Vagina (tissue), 2 donors: ENCODE measurements at regions not wholly inside any gene's neighbourhood (a gene's known extent, or its start where the extent isn't known, plus 50 kb on each side); places are given as distances from the start of the nearest gene placed in this dataset.
"Not testable (repeated sequence)": the region's sequence is repeated elsewhere in the genome, so short reads cannot be mapped to it uniquely, and the experiment has no call there.

Experiments used
- DNase-seq, 2 donors: peaks; one replicate each; pipeline ENCODE4 v3.0.0-alpha.2; 2017; ENCODE audit errors: extremely low spot score in 2 of 2
- H3K27ac ChIP-seq: fragments of 200-600 bp; sonication (generic); one replicate; pipeline ENCODE4 v1.5.1; 2019
- H3K27me3 ChIP-seq: fragments of 200-600 bp; sonication (generic); one replicate; pipeline ENCODE4 v1.5.1; 2019
- H3K36me3 ChIP-seq, 2 donors: fragments of 200-600 bp; sonication (generic); one replicate each; pipeline ENCODE4 v1.5.1; 2017 to 2019
- H3K4me1 ChIP-seq: fragments of 200-600 bp; sonication (generic); one replicate; pipeline ENCODE4 v1.5.1; 2019
- H3K4me3 ChIP-seq, 2 donors: fragments of 200-600 bp; sonication (generic); 1 replicate in 1 of 2; 2 replicates in 1 of 2; pipeline ENCODE4 v1.5.1; 2016 to 2019
- H3K9me3 ChIP-seq: fragments of 200-600 bp; sonication (generic); one replicate; pipeline ENCODE4 v1.5.1; 2019
- POLR2A ChIP-seq, 2 donors: fragments of 450-650 bp; IDR thresholded peaks; one replicate each; pipeline ENCODE4 v1.6.1; 2017; ENCODE audit warnings: antibody characterized with exemption in 2 of 2, mild to moderate bottlenecking in 2 of 2, moderate library complexity in 2 of 2
- POLR2AphosphoS5 ChIP-seq, 2 donors: sonication (generic); formaldehyde crosslinking; IDR thresholded peaks; one replicate each; pipeline ENCODE4 v1.9.0; 2017; ENCODE audit warnings: antibody characterized with exemption in 2 of 2, mild to moderate bottlenecking in 2 of 2, low read depth in 1 of 2; ENCODE audit not compliant: insufficient read depth in 1 of 2
- intact Hi-C: fragments of 100-400 bp; cut with DNase I; formaldehyde crosslinking; loops from one replicate; pipeline ENCODE4 v1.15.1; 2023
- TF ChIP-seq, protein P1 (sequence below), 3 experiments: fragments of 450-650 bp in 2 of 3; fragments of 200-600 bp in 1 of 3; sonication (generic) in 1 of 3; IDR thresholded peaks; one replicate each; pipeline ENCODE4 v1.5.1; 2017 to 2019; ENCODE audit warnings: antibody characterized with exemption in 3 of 3, mild to moderate bottlenecking in 2 of 3, moderate library complexity in 2 of 3

GRCh38 chr15:96860741-96861140 is 530.2 kb downstream of the NR2F2 start:
- H3K4me1 ChIP-seq: no peaks in the 10 kb centered on the region
- no peak overlapping the region for H3K4me3 ChIP-seq
- H3K27me3 ChIP-seq: no peaks in the 10 kb centered on the region
- DNase-seq: no peak
- no peak overlapping the region for H3K27ac ChIP-seq
- intact Hi-C loops: no loop called here
- no peaks in the 10 kb centered on the region for H3K36me3 ChIP-seq
- TF ChIP-seq POLR2A (IDR thresholded peaks at IDR 0.05) (no peak), POLR2AphosphoS5 (IDR thresholded peaks at IDR 0.05; ENCODE audit: insufficient read depth in 1 of 2, low read depth in 1 of 2) (no peak)
- TF ChIP-seq, protein P1, sequence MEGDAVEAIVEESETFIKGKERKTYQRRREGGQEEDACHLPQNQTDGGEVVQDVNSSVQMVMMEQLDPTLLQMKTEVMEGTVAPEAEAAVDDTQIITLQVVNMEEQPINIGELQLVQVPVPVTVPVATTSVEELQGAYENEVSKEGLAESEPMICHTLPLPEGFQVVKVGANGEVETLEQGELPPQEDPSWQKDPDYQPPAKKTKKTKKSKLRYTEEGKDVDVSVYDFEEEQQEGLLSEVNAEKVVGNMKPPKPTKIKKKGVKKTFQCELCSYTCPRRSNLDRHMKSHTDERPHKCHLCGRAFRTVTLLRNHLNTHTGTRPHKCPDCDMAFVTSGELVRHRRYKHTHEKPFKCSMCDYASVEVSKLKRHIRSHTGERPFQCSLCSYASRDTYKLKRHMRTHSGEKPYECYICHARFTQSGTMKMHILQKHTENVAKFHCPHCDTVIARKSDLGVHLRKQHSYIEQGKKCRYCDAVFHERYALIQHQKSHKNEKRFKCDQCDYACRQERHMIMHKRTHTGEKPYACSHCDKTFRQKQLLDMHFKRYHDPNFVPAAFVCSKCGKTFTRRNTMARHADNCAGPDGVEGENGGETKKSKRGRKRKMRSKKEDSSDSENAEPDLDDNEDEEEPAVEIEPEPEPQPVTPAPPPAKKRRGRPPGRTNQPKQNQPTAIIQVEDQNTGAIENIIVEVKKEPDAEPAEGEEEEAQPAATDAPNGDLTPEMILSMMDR (IDR thresholded peaks at IDR 0.05): no peak
- H3K9me3 ChIP-seq: no peaks in the 10 kb centered on the region

DNA sequence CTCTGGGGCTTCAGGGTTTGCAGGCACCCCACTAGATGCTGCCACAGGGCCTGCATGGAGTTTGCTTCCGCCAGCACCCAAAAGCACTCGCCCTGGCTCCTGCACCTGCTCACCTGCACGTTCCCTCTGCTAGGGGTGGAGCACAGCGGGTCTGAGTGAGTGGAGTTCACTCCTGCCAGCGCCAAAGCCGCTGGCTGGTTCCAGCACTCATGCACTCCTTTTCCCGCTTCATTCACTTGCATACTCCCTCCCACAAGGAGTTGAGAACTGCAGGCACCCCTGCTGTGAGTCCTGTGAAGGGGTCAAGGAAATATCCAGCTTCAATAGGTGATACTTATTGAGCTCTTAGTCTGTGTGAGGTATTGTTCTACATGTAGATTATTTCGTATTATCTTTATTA is 537.5 kb downstream of the NR2F2 start:
- no peak overlapping the region for H3K27ac ChIP-seq
- H3K36me3 ChIP-seq: no peaks in the 10 kb centered on the region
- DNase-seq: no peak
- no peaks in the 10 kb centered on the region for H3K27me3 ChIP-seq
- intact Hi-C loops: no loop called here
- H3K4me3 ChIP-seq: no peak overlapping the region
- no peaks in the 10 kb centered on the region for H3K4me1 ChIP-seq
- TF ChIP-seq POLR2A (IDR thresholded peaks at IDR 0.05) (no peak), POLR2AphosphoS5 (IDR thresholded peaks at IDR 0.05; ENCODE audit: insufficient read depth in 1 of 2, low read depth in 1 of 2) (no peak)
- TF ChIP-seq, protein P1 (IDR thresholded peaks at IDR 0.05): no peak
- H3K9me3 ChIP-seq: no peaks in the 10 kb centered on the region

DNA sequence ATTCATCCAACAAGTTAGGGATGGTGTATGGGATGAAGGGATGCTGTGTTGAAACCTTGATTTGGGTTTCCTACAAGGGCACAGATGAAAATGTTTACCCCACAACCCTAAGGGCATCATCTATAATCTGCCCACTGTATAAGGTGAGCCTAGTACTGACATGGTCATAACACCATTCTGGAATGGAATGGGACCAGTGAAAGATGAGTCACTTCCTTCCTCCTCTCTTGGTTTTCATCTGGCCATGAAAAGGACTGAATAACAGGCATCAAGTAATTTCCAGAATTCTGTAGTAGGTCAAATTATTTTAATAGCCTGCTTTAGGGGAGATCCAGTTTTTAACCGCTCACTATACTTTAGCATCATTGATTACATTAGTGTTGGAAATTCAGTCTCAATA is 538.6 kb downstream of the NR2F2 start:
- Histone ChIP-seq H3K4me1 (no peaks in the 10 kb centered on the region), H3K27ac (no peak overlapping the region), H3K36me3 (no peaks in the 10 kb centered on the region), H3K9me3 (no peaks in the 10 kb centered on the region), H3K27me3 (no peaks in the 10 kb centered on the region), H3K4me3 (no peak overlapping the region)
- intact Hi-C loops: no loop called here
- no peak for DNase-seq
- no peak for TF ChIP-seq POLR2AphosphoS5 (IDR thresholded peaks at IDR 0.05; ENCODE audit: insufficient read depth in 1 of 2, low read depth in 1 of 2)
- TF ChIP-seq, protein P1 (IDR thresholded peaks at IDR 0.05): no peak
- no peak for TF ChIP-seq POLR2A (IDR thresholded peaks at IDR 0.05)

DNA sequence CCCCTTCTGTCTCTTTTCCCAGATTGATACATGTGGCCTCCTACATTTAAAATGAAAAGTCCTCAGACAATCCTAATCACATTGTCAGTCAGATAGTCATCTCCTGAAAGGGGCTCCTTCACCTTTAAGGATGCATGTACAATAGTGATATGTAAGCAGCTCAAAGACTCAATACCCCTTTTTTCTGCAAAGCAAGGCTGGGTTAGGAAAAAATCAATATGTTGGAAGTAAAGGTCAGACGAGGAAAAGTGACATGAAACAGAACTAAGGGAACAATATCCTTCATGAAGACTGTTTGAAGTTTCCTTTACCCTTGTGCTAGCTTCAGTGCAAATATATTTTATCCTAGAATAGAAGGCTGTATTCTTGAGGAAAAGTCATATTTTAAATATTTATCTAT is 539.3 kb downstream of the NR2F2 start:
- DNase-seq: no peak
- no peak overlapping the region for H3K4me3 ChIP-seq

GRCh38 chr15:96870580-96870979 is 540.1 kb downstream of the NR2F2 start:
- Histone ChIP-seq H3K4me3 (no peak overlapping the region), H3K36me3 (no peaks in the 10 kb centered on the region), H3K4me1 (no peaks in the 10 kb centered on the region), H3K9me3 (no peaks in the 10 kb centered on the region), H3K27me3 (no peaks in the 10 kb centered on the region), H3K27ac (no peak overlapping the region)
- DNase-seq: no peak
- intact Hi-C loops: no loop called here
- no peak for TF ChIP-seq POLR2A (IDR thresholded peaks at IDR 0.05)
- no peak for TF ChIP-seq POLR2AphosphoS5 (IDR thresholded peaks at IDR 0.05; ENCODE audit: insufficient read depth in 1 of 2, low read depth in 1 of 2)
- TF ChIP-seq, protein P1 (IDR thresholded peaks at IDR 0.05): no peak

More for the DNA sequence above, 539.3 kb downstream of the NR2F2 start:
- Histone ChIP-seq H3K36me3 (no peaks in the 10 kb centered on the region), H3K27me3 (no peaks in the 10 kb centered on the region), H3K27ac (no peak overlapping the region), H3K9me3 (no peaks in the 10 kb centered on the region), H3K4me1 (no peaks in the 10 kb centered on the region)
- no peak for TF ChIP-seq POLR2AphosphoS5 (IDR thresholded peaks at IDR 0.05; ENCODE audit: insufficient read depth in 1 of 2, low read depth in 1 of 2)
- no peak for TF ChIP-seq POLR2A (IDR thresholded peaks at IDR 0.05)
- TF ChIP-seq, protein P1 (IDR thresholded peaks at IDR 0.05): no peak
- intact Hi-C loops: no loop called here

- H3K9me3 ChIP-seq, H3K27ac ChIP-seq, H3K27me3 ChIP-seq, H3K36me3 ChIP-seq, intact Hi-C loops, DNase-seq, H3K4me3 ChIP-seq, H3K4me1 ChIP-seq: not testable (repeated sequence)
Observed at GRCh38 chr15:96877442-96877841, 546.9 kb downstream of the NR2F2 start.
